ENCODE measurements at regions not wholly inside any gene's neighbourhood (a gene's known extent, or its start where the extent isn't known, plus 50 kb on each side); places are given as distances from the start of the nearest gene placed in this dataset.
A peak's percentile ranks its signal among the peaks of the same experiment; 100 is the strongest.

GRCh38 chr13:39970177-39970846 lies 314.9 kb downstream of the COG6 start:
- DNase-seq (ENCODE audit: low spot score): no peak

DNA sequence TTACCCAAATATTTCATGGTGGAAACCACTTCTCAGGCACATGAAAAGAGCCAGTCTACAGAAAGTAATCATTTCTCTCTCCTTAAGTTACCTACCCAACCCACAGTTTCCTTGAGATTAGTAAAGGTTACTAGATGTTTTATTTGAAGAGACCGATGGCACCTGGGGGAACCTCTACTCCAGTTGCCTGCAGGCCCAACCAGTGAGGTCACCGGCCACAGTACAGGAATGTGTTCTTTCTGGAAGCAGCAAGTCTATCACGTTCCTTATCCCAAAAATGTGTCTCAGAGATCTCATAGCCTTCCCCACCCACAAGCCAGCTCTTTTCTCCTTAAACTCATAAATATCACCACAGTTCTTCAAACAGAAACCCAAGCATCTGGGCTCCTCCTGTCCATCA lies 316.1 kb downstream of the COG6 start:
- DNase-seq (ENCODE audit: low spot score): no peak

GRCh38 chr13:39976481-39976880 lies 321.0 kb downstream of the COG6 start:
- DNase-seq (ENCODE audit: low spot score): no peak

GRCh38 chr13:39981056-39981455 lies 325.6 kb downstream of the COG6 start:
- DNase-seq (ENCODE audit: low spot score): no peak

GRCh38 chr13:39982745-39983144 lies 327.3 kb downstream of the COG6 start:
- no peak for DNase-seq (ENCODE audit: low spot score)

GRCh38 chr13:39985071-39985470 lies 329.6 kb downstream of the COG6 start:
- DNase-seq (ENCODE audit: low spot score): no peak

DNA sequence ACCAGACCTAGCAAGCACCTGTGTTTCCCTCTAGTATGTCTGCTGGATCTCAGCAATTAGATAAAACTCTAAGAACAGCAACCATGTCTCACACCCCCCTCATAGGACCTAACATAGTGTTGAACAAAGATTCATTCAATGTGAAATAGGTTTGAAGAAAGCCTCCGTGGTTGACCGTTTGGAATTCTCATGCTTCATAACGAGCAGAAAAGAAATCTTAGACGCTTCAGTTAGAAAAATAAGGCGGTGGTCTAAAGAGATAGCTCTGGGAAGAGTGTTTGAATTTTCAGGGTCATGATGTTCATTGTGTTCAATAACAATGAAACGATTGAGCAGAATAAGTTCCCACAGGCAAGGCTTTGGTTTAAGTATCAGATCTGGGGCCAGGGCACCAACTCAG lies 332.9 kb downstream of the COG6 start:
- no peak for DNase-seq (ENCODE audit: low spot score)

DNA sequence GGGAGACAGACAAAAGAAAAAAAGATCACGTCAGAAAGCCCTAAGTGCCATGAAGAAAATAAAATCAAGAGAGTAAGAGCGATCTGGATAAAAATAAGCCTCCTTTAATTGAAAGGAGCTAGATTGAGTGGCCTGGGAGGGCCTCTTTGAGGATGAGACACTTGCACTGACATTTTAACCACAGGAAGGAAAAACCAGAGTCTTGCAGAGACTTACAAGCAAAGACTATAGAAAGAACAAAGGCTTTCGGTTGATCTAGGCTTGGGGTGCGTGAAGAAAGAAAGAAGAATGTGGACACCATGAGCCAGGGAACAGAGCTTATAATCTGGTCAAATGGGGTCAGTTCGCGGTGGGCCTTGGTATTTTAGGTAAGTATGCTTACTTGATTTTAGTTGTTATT lies 342.7 kb downstream of the COG6 start:
- DNase-seq (ENCODE audit: low spot score): no peak

- DNase-seq (ENCODE audit: low spot score): no peak
Observed at GRCh38 chr13:40002016-40002415, 346.6 kb downstream of the COG6 start.

DNA sequence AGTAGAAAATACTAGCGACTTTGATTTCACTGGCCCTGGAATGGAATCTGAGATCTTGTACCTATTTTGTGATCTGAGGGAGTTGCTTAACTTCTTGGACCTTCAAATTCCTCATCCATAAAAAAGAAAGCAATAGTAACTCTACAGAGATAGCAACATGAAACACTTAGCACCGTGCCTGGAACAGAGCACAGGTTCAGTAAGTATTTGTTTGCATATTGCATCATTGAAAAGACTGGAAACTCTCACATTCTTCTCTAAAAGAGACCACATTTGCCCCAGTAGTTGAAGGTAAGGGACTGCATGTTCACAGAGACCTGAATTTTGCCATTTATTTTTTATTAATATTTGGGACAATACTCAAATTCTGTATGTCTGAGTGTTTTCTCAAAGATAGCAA lies 358.1 kb downstream of the COG6 start:
- no peak for DNase-seq (ENCODE audit: low spot score)

DNA sequence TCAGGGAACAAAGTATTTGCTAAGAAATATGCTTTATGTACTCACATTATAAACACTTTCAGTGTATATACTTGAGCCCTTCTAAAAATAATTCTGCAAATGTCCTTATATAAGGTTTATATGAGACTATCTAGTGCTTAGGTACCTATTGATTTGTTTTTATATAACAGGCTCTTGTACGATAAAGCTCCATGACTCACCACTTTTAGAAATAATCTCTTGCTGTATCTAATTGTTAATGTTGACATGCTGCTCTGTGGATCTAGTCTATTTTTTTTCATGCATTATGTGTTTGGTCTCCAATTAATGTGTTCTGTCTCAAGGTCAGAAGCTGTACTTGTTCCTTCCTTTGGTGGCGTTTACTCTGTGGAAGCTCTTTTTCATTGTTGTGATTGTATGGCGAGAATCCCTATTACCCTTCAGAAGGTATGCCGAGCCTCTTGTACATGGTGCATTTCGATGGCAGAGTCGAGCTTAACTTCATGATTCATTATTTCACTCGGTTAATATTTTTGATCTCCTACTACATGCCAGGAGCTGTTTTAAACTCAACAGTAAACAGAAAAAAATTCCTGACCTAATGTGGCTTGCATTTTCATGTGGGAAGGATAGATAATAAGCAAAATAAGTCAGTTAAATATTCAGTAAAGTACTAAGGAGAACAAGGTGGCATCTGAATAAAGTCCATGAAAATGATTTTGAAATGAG lies 361.6 kb downstream of the COG6 start:
- no peak for DNase-seq (ENCODE audit: low spot score)

DNA sequence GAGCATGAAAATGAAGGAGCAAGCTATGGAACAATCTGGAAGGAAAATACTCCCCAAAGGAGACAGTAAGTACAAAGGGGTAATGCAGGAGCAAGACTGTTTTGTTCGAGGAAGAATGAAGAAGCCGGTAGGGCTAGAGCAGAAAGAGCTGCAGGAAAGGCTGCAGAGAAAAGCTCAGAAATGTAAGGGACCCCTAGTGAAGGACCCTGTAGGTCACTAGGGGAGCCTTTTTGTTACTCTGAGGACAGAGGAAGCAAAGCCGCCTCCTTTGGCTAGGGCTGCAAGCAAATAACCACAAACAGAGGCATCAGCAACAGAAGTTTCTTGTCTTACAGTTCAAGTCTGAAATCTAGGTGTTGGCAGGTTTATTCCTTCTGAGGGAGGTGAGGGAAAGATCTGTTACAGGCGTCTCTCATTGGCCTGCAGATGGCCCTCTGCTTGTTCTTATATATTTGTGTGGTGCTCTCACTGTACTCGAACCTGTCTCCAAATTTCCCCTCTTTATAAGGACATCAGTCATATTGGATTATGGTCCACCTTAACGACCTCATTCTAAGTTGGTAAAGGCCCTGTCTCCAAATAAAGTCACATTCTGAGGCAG lies 362.3 kb downstream of the COG6 start:
- DNase-seq (ENCODE audit: low spot score): no peak

DNA sequence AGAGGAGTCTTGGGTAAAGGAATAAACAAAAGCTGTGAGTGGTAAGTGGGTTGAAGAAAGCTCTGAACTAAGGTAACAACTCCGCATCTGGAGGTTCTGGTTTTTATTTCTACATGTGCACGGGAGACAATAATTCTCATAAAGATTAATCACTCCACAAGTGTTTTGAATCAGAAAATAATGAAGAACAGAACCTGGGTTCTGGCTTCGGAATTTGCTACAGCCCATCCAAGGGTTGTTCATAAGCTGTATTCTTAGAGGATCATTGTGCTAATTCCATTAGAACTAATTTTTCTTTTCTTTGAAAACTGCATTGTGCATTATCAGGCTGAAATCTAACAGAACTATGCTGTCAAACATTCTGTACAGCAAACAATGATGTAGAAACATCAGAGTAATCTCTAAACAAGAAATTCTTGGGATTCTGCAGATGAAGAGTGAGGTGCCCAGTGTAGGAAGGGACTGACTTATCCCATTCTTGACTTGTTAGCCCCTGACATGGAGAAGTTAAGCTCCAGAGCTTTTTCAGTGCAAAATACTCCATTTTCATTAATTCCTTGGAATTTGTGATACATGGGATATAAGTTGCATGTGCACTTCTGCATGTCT lies 368.2 kb downstream of the COG6 start:
- no peak for DNase-seq (ENCODE audit: low spot score)

DNA sequence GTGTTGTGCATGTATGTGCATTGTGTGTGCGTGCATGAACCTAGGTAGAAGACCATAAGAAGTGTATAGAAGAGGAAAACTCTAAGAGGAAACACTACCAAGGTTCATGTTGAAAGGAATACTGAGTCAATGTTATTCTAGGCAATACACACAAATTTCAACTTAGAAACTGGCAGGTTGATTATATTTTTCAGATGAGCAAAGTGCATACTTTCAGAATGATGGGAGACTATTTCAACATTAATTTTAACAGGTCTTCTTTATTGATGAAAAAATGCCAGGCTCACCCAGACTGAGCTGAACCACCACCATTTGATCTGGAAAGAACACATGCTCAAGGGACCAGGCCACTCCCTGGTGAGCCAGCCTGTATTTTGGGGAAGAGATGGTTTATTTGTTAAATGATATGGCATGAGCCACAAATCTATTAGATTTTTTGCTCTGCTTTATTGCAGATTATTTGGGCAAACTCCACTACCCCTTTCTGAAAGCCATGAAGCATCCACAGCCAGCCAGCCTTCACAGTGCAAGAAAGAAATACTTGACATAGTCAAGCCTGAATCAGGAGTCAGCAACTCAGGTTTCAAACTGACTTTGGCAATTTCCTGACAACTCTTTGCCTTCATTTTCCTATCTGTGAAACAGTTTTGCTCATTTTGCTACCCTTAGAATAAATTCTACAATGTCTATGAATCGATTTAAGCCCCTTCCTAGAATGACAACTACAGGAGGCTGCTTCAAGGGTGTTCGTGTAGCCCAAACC lies 368.9 kb downstream of the COG6 start:
- DNase-seq (ENCODE audit: low spot score): no peak

DNA sequence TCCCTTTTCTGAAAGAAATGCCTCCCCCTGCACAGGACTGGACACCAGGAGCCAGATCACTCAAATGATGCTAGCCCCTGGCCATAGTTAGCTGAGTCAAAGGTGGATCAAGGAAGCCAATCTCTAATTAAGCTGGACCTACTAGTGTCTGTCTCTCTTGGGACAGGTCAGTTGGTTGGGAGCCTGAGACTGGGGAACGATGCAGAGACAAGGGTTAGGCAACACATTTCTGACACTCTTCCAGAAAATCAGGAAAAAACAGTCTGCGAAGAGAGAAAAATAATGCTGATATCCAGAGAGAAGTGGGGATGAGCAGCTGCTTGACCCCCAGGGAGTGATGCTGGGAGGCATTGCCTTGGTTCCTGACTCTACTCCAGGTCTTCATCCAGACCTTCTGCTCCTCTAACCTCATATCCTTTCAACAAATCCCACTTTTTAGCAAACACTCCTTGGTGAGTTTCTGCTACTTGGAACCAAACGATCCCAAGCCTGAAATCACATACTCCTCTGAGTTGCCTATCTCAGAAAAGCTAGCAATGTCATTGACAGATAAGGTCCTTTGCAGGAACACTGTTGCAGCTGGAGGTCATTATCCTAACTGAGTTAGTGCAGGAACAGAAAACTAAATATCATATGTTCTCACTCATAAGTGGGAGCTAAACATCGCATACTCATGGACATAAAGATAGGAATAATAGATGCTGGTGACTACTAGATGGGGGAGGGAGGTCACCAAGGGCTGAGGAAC lies 369.7 kb downstream of the COG6 start:
- DNase-seq (ENCODE audit: low spot score): no peak

DNA sequence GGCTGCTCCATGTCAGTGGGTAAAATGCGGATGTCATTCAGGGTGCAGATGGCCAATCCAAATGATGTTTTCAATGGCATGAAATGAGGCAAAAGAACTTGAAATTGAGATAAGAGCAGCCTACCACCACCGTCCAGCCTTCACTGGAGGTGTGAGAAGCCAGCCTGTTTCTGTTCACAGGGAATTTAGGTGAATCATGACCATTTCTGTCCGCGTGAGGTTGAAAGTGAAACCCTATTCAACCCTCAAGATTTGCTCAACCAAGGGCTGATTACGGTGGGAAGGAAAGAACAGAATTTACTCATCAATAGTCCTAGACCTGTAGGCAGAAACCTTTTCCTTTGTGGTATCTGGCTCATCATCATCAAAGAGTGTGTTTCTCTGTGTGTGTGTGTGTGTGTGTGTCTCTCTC lies 370.7 kb downstream of the COG6 start:
- DNase-seq (ENCODE audit: low spot score): no peak

GRCh38 chr13:40026741-40027140 lies 371.3 kb downstream of the COG6 start:
- no peak for DNase-seq (ENCODE audit: low spot score)

DNA sequence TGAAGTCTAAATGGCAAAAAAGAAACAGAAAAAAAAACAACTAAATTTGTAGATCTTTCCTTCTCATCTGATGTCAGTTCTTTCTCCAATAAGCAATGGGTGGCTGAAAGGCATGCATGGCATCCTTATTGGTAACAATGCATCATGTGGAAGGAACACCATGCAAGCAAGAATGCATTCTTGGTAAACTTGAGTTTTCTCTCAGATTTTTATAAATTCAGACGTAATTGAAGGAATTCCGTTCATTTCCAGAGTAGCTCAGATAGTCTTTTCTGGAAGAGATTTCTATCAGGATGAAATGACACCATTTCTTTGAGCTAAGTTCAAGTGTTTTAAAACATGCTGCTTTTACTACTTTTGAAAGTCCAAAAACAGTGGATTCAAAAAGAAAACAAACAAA lies 373.0 kb downstream of the COG6 start:
- DNase-seq (ENCODE audit: low spot score): no peak

- peak; percentile 51 for DNase-seq (ENCODE audit: low spot score)
Observed at GRCh38 chr13:40031031-40031430, 375.6 kb downstream of the COG6 start.

DNA sequence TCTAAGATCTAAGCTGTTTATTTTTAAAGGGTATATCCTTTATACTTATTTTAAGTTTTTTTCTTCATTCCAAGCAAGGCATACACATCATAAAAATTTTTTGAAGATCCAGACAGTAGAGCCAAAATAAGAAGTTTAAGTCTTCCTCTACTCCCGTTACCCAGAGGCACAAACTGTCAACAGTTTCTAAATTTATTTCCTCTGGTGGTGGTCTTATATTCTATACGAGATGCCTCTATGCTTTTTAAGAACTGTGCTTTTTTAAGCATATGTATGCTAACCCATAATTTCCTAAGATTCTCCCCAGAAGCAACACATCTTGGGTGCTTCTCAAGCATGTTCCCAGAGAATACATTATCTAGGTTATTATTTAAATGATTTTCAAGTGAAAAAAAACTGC lies 383.6 kb downstream of the COG6 start:
- DNase-seq (ENCODE audit: low spot score): no peak

DNA sequence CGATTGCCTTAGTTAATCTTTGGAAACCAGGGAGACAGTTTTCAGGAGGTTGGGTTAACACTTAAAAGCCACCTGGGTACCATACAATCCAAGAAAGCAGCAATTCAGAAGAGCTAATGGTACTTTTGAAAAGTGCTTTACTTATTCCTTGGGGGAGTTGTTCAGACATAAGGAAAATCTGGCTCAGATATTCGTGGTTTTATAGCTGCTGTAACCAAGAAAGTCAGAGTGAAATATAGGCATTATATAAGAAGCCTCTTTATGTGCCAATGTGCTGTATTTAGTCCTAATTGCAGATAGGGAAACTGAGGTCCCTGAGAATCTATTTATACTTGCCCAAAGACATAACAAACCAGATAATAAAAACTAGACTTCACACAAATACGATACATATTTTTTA lies 387.5 kb downstream of the COG6 start:
- DNase-seq (ENCODE audit: low spot score): no peak

DNA sequence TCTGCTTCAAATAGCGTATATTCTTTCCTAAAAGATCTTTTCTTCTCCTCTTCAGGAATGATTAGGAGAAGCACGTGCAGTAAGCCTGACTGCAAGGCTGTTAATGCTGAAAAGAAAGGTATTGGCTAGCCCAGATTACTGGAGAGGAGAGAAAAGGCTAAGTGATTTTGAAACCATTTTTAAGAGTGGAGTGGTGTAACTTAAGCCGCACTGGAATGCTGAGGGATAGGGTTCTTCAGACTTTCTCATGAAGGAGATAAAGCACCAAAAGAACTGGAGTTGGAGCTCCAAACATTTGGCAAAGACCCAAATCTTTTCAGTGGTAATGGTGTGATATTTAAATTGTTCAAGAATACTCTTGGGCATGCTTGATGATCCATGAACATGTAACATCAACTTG lies 388.3 kb downstream of the COG6 start:
- no peak for DNase-seq (ENCODE audit: low spot score)

Measured in GM03348 (cell line).